ENCODE measurements at regions not wholly inside any gene's neighbourhood (a gene's known extent, or its start where the extent isn't known, plus 50 kb on each side); places are given as distances from the start of the nearest gene placed in this dataset.

DNA sequence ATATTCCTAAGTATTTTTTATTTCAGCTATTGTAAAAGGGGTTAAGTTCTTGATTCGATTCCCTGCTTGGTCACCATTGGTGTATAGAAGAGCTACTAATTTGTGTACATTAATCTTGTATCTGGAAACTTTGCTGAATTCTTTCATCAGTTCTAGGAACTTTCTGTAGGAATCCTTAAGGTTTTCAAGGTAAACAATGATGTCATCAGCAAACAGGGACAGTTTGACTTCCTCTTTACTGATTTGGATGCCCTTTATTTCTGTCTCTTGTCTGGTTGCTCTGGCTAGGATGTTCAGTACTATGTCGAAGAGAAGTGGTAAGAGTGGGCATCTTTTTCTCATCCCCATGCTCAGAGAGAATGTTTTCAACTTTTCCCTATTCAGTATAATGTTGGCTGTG lies 252.7 kb downstream of the NR4A2 start:
- in situ Hi-C loops (cut with MboI; ENCODE audit: low sequenced_read_pairs in 4 of 4), result no loop called here
- H3K27ac ChIP-seq, result no peak overlapping the region
- no peak for ATAC-seq
- TF ChIP-seq, protein P1, sequence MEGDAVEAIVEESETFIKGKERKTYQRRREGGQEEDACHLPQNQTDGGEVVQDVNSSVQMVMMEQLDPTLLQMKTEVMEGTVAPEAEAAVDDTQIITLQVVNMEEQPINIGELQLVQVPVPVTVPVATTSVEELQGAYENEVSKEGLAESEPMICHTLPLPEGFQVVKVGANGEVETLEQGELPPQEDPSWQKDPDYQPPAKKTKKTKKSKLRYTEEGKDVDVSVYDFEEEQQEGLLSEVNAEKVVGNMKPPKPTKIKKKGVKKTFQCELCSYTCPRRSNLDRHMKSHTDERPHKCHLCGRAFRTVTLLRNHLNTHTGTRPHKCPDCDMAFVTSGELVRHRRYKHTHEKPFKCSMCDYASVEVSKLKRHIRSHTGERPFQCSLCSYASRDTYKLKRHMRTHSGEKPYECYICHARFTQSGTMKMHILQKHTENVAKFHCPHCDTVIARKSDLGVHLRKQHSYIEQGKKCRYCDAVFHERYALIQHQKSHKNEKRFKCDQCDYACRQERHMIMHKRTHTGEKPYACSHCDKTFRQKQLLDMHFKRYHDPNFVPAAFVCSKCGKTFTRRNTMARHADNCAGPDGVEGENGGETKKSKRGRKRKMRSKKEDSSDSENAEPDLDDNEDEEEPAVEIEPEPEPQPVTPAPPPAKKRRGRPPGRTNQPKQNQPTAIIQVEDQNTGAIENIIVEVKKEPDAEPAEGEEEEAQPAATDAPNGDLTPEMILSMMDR (IDR thresholded peaks at IDR 0.05 in 4 of 5, conservative IDR thresholded peaks at IDR 0.05 in 1 of 5), result no peak
- no peak for TF ChIP-seq POLR2A (IDR thresholded peaks at IDR 0.05)
- no peak overlapping the region for H3K4me3 ChIP-seq
- intact Hi-C loops (cut with DNase I; ENCODE audit: low total_unique reads), result no loop called here
- H3K27me3 ChIP-seq, result no peaks in the 10 kb centered on the region
- H3K9me3 ChIP-seq, result no peaks in the 10 kb centered on the region
- DNase-seq, result no peak
- H3K36me3 ChIP-seq, result no peaks in the 10 kb centered on the region
- no peaks in the 10 kb centered on the region for H3K4me1 ChIP-seq

GRCh38 chr2:156077041-156077742 lies 255.3 kb downstream of the NR4A2 start:
- intact Hi-C loops (cut with DNase I; ENCODE audit: low total_unique reads), result no loop called here

DNA sequence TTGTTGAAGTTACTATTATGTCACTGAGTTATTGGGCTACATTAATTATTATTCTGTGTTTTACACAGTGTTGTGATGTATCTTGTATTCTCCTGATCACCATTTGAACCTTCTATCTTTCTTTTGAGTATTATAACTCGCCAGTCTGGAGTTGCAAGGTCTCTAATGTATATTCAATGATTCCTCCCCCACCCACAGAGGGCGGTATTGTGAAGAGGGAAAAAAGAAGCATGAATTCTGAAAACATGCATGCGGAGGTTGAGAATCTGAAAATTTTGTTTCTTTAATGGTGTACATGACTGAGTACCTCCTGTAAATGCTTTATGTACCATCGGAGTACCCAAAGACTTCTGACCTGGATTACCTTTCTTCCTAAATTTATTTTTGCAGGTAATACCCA lies 266.6 kb downstream of the NR4A2 start:
- DNase-seq (no peak), ATAC-seq (no peak)
- Histone ChIP-seq H3K4me1 (no peaks in the 10 kb centered on the region), H3K36me3 (no peaks in the 10 kb centered on the region), H3K27ac (no peak overlapping the region), H3K9me3 (no peaks in the 10 kb centered on the region), H3K4me3 (no peak overlapping the region), H3K27me3 (no peaks in the 10 kb centered on the region)
- TF ChIP-seq, protein P1 (IDR thresholded peaks at IDR 0.05 in 4 of 5, conservative IDR thresholded peaks at IDR 0.05 in 1 of 5), result no peak
- TF ChIP-seq POLR2A (IDR thresholded peaks at IDR 0.05), result no peak
- in situ Hi-C loops (cut with MboI; ENCODE audit: low sequenced_read_pairs in 4 of 4) (no loop called here), intact Hi-C loops (cut with DNase I; ENCODE audit: low total_unique reads) (no loop called here)

More at GRCh38 chr2:156077041-156077742, 255.3 kb downstream of the NR4A2 start:
- TF ChIP-seq POLR2A (IDR thresholded peaks at IDR 0.05), result no peak
- TF ChIP-seq, protein P1 (IDR thresholded peaks at IDR 0.05 in 4 of 5, conservative IDR thresholded peaks at IDR 0.05 in 1 of 5), result no peak
- H3K27me3 ChIP-seq, result no peaks in the 10 kb centered on the region
- in situ Hi-C loops (cut with MboI; ENCODE audit: low sequenced_read_pairs in 4 of 4), result no loop called here
- ATAC-seq (no peak), DNase-seq (no peak)
- H3K9me3 ChIP-seq, result no peaks in the 10 kb centered on the region
- no peaks in the 10 kb centered on the region for H3K4me1 ChIP-seq
- H3K4me3 ChIP-seq, result no peak overlapping the region
- no peak overlapping the region for H3K27ac ChIP-seq
- H3K36me3 ChIP-seq, result no peaks in the 10 kb centered on the region

DNA sequence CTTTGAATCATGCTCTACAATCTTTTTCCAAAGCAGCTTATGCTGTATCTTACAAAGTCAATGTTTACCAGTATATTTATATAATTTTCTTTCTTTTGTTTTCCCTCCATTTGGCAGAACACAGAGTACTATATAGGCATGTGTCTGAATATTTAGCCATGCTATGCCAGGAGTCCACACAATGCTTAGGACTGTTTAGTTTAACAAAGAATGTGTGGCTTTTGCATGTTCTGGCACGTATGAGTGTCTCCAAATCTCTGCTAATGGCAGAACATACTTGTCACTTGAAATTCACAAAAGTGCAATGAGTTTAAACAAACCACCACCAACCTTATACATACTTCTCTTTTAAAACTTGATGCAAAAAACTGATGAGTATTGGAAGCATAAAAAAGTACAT lies 268.0 kb downstream of the NR4A2 start:
- H3K9me3 ChIP-seq, result no peaks in the 10 kb centered on the region
- no peaks in the 10 kb centered on the region for H3K27me3 ChIP-seq
- no peak overlapping the region for H3K27ac ChIP-seq
- ATAC-seq (no peak), DNase-seq (no peak)
- H3K36me3 ChIP-seq, result no peaks in the 10 kb centered on the region
- no peaks in the 10 kb centered on the region for H3K4me1 ChIP-seq
- intact Hi-C loops (cut with DNase I; ENCODE audit: low total_unique reads) (no loop called here), in situ Hi-C loops (cut with MboI; ENCODE audit: low sequenced_read_pairs in 4 of 4) (no loop called here)
- H3K4me3 ChIP-seq, result no peak overlapping the region
- no peak for TF ChIP-seq POLR2A (IDR thresholded peaks at IDR 0.05)
- TF ChIP-seq, protein P1 (IDR thresholded peaks at IDR 0.05 in 4 of 5, conservative IDR thresholded peaks at IDR 0.05 in 1 of 5), result no peak

DNA sequence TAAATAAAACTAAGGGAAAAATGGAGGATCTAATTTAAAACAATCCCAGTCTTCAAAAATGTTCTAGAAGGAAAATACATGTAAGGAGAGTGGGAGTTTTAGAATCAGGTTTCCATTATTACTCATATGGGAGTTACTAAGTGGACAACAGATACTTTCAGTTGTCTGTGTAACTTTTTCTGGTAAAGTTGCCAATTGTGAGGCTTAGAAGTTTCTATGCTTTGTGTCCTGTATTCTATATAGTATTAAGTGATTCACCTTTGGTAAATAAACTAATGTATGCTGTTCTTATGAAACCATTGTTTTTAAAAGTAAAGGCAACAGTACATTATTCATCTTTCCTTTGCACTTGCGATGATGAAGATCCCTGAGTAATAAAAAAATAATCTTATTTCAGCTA lies 274.9 kb downstream of the NR4A2 start:
- DNase-seq (no peak), ATAC-seq (no peak)
- no peaks in the 10 kb centered on the region for H3K9me3 ChIP-seq
- no peaks in the 10 kb centered on the region for H3K4me1 ChIP-seq
- intact Hi-C loops (cut with DNase I; ENCODE audit: low total_unique reads) (no loop called here), in situ Hi-C loops (cut with MboI; ENCODE audit: low sequenced_read_pairs in 4 of 4) (no loop called here)
- no peaks in the 10 kb centered on the region for H3K36me3 ChIP-seq
- H3K27me3 ChIP-seq, result no peaks in the 10 kb centered on the region
- TF ChIP-seq POLR2A (IDR thresholded peaks at IDR 0.05), result no peak
- TF ChIP-seq, protein P1 (IDR thresholded peaks at IDR 0.05 in 4 of 5, conservative IDR thresholded peaks at IDR 0.05 in 1 of 5), result no peak
- no peak overlapping the region for H3K27ac ChIP-seq
- H3K4me3 ChIP-seq, result no peak overlapping the region
